Activated CD4-positive, alpha-beta T cell treated with anti-CD3 and anti-CD28 coated beads for 48 hours (primary cell): ENCODE measurements at regions not wholly inside any gene's neighbourhood (a gene's known extent, or its start where the extent isn't known, plus 50 kb on each side); places are given as distances from the start of the nearest gene placed in this dataset.
A peak's percentile ranks its signal among the peaks of the same experiment; 100 is the strongest.

Source experiments
- DNase-seq: peaks from one replicate; pipeline ENCODE4 v3.0.0-alpha.2; 2020

- no peak for DNase-seq
Observed at GRCh38 chr18:22545066-22545760, 127.5 kb upstream of the CTAGE1 start.

- DNase-seq: no peak
Observed at GRCh38 chr18:22546905-22547570, 129.3 kb upstream of the CTAGE1 start.

GRCh38 chr18:22547807-22548561 lies 130.3 kb upstream of the CTAGE1 start:
- no peak for DNase-seq

GRCh38 chr18:22549260-22549937 lies 131.7 kb upstream of the CTAGE1 start:
- DNase-seq: no peak

GRCh38 chr18:22550366-22550765 lies 132.7 kb upstream of the CTAGE1 start:
- DNase-seq: no peak

GRCh38 chr18:22550861-22551260 lies 133.1 kb upstream of the CTAGE1 start:
- DNase-seq: no peak

GRCh38 chr18:22551536-22552151 lies 133.9 kb upstream of the CTAGE1 start:
- no peak for DNase-seq

GRCh38 chr18:22552254-22552653 lies 134.5 kb upstream of the CTAGE1 start:
- DNase-seq: no peak

- no peak for DNase-seq
Observed at GRCh38 chr18:22552899-22553460, 135.3 kb upstream of the CTAGE1 start.

- DNase-seq: no peak
Observed at GRCh38 chr18:22556222-22557167, 138.8 kb upstream of the CTAGE1 start.

- no peak for DNase-seq
Observed at GRCh38 chr18:22557168-22557941, 139.6 kb upstream of the CTAGE1 start.

- no peak for DNase-seq
Observed at GRCh38 chr18:22558945-22559385, 141.2 kb upstream of the CTAGE1 start.

GRCh38 chr18:22559414-22560274 lies 141.9 kb upstream of the CTAGE1 start:
- DNase-seq: peak; percentile 2

GRCh38 chr18:22560275-22560610 lies 142.5 kb upstream of the CTAGE1 start:
- no peak for DNase-seq

GRCh38 chr18:22560797-22561196 lies 143.1 kb upstream of the CTAGE1 start:
- DNase-seq: no peak

GRCh38 chr18:22563164-22563583 lies 145.5 kb upstream of the CTAGE1 start:
- DNase-seq: no peak

- no peak for DNase-seq
Observed at GRCh38 chr18:22564036-22564435, 146.3 kb upstream of the CTAGE1 start.

GRCh38 chr18:22566703-22567420 lies 149.1 kb upstream of the CTAGE1 start:
- no peak for DNase-seq

- DNase-seq: no peak
Observed at GRCh38 chr18:22567794-22568193, 150.1 kb upstream of the CTAGE1 start.
